Lower leg skin (tissue), 3 donors: ENCODE measurements at regions not wholly inside any gene's neighbourhood (a gene's known extent, or its start where the extent isn't known, plus 50 kb on each side); places are given as distances from the start of the nearest gene placed in this dataset.

ENCODE experiments used
- CTCF ChIP-seq, 3 donors: fragments of 450-650 bp; IDR thresholded peaks; one replicate each; pipeline ENCODE4 v1.5.1; 2016; ENCODE audit warnings: antibody characterized with exemption in 3 of 3, mild to moderate bottlenecking in 3 of 3, moderate library complexity in 2 of 3
- POLR2A ChIP-seq, 2 donors: fragments of 450-650 bp; IDR thresholded peaks; one replicate each; pipeline ENCODE4 v1.6.1; 2016 to 2017; ENCODE audit warnings: antibody characterized with exemption in 2 of 2, mild to moderate bottlenecking in 1 of 2, moderate library complexity in 1 of 2

GRCh38 chr6:139636391-139636790 lies 261.9 kb upstream of the CITED2 start:
- no peak for TF ChIP-seq CTCF (IDR thresholded peaks at IDR 0.05)
- no peak for TF ChIP-seq POLR2A (IDR thresholded peaks at IDR 0.05)
